ENCODE measurements at regions not wholly inside any gene's neighbourhood (a gene's known extent, or its start where the extent isn't known, plus 50 kb on each side); places are given as distances from the start of the nearest gene placed in this dataset.

- POLR2A ChIA-PET, result no interaction called here
- Mint-ChIP-seq H3K4me1 (ENCODE audit: low read depth) (no peaks in the 10 kb centered on the region), H3K27me3 (peaks cover 2% of the 10 kb centered on the region), H3K36me3 (ENCODE audit: low read depth) (no peaks in the 10 kb centered on the region), H3K9me3 (no peaks in the 10 kb centered on the region), H3K27ac (no peak overlapping the region), H3K4me3 (no peak overlapping the region)
- no peak for ATAC-seq
- no peak for TF ChIP-seq CTCF (IDR thresholded peaks at IDR 0.05)
- DNase-seq, result no peak
- intact Hi-C loops (cut with micrococcal nuclease), result no loop called here
- CTCF ChIA-PET, result interaction anchor here (0.7 to 1.9 kb wide), 3 partner anchors 13 to 39 kb away, joined by 3 to 6 read pairs (median 4); no protein-coding TSS in a partner anchor
Measured at GRCh38 chr5:82766206-82766605, 311.0 kb downstream of the TMEM167A start.

- CTCF ChIA-PET, result interaction anchor here (0.7 to 1.1 kb wide), 2 partner anchors 14 to 39 kb away, joined by 3 to 4 read pairs; no protein-coding TSS in a partner anchor
- POLR2A ChIA-PET, result no interaction called here
- ATAC-seq (no peak), DNase-seq (no peak)
- Mint-ChIP-seq H3K27me3 (peaks cover 2% of the 10 kb centered on the region), H3K9me3 (no peaks in the 10 kb centered on the region), H3K4me3 (no peak overlapping the region), H3K4me1 (ENCODE audit: low read depth) (no peaks in the 10 kb centered on the region), H3K36me3 (ENCODE audit: low read depth) (no peaks in the 10 kb centered on the region), H3K27ac (no peak overlapping the region)
- no peak for TF ChIP-seq CTCF (IDR thresholded peaks at IDR 0.05)
- intact Hi-C loops (cut with micrococcal nuclease), result no loop called here
Measured at GRCh38 chr5:82765765-82766164, 311.4 kb downstream of the TMEM167A start.

GRCh38 chr5:82760856-82761255 lies 316.3 kb downstream of the TMEM167A start:
- H3K9me3 Mint-ChIP-seq, result no peaks in the 10 kb centered on the region
- no peaks in the 10 kb centered on the region for H3K4me1 Mint-ChIP-seq (ENCODE audit: low read depth)
- intact Hi-C loops (cut with micrococcal nuclease), result no loop called here
- no peaks in the 10 kb centered on the region for H3K27me3 Mint-ChIP-seq
- H3K36me3 Mint-ChIP-seq (ENCODE audit: low read depth), result no peaks in the 10 kb centered on the region
- ChIA-PET POLR2A (no interaction called here), CTCF (no interaction called here)
- DNase-seq (no peak), ATAC-seq (no peak)
- no peak overlapping the region for H3K4me3 Mint-ChIP-seq
- no peak for TF ChIP-seq CTCF (IDR thresholded peaks at IDR 0.05)
- H3K27ac Mint-ChIP-seq, result no peak overlapping the region

- ATAC-seq, result no peak
- no peaks in the 10 kb centered on the region for H3K27me3 Mint-ChIP-seq
- intact Hi-C loops (cut with micrococcal nuclease), result no loop called here
- ChIA-PET CTCF (no interaction called here), POLR2A (no interaction called here)
- no peaks in the 10 kb centered on the region for H3K9me3 Mint-ChIP-seq
- TF ChIP-seq CTCF (IDR thresholded peaks at IDR 0.05), result no peak
- no peaks in the 10 kb centered on the region for H3K36me3 Mint-ChIP-seq (ENCODE audit: low read depth)
- no peak overlapping the region for H3K4me3 Mint-ChIP-seq
- DNase-seq, result no peak
- H3K27ac Mint-ChIP-seq, result no peak overlapping the region
- no peaks in the 10 kb centered on the region for H3K4me1 Mint-ChIP-seq (ENCODE audit: low read depth)
Measured at GRCh38 chr5:82758881-82759280, 318.3 kb downstream of the TMEM167A start.

GRCh38 chr5:82754759-82755158 lies 322.4 kb downstream of the TMEM167A start:
- no peak for TF ChIP-seq CTCF (IDR thresholded peaks at IDR 0.05)
- H3K4me3 Mint-ChIP-seq, result no peak overlapping the region
- no peaks in the 10 kb centered on the region for H3K36me3 Mint-ChIP-seq (ENCODE audit: low read depth)
- H3K27ac Mint-ChIP-seq, result no peak overlapping the region
- ATAC-seq, result no peak
- H3K4me1 Mint-ChIP-seq (ENCODE audit: low read depth), result no peaks in the 10 kb centered on the region
- CTCF ChIA-PET, result no interaction called here
- intact Hi-C loops (cut with micrococcal nuclease), result no loop called here
- peaks cover 6% of the 10 kb centered on the region for H3K9me3 Mint-ChIP-seq
- H3K27me3 Mint-ChIP-seq, result no peaks in the 10 kb centered on the region
- POLR2A ChIA-PET, result no interaction called here
- DNase-seq, result no peak
